ENCODE measurements at regions not wholly inside any gene's neighbourhood (a gene's known extent, or its start where the extent isn't known, plus 50 kb on each side); places are given as distances from the start of the nearest gene placed in this dataset.

GRCh38 chr14:30077946-30078345, 150.3 kb upstream of the PRKD1 start:
- DNase-seq, result no peak

- DNase-seq, result no peak
Measured at GRCh38 chr14:30078811-30079402, 151.3 kb upstream of the PRKD1 start.

- no peak for DNase-seq
Measured at GRCh38 chr14:30082486-30082885, 154.8 kb upstream of the PRKD1 start.

GRCh38 chr14:30084811-30085210, 157.2 kb upstream of the PRKD1 start:
- DNase-seq, result no peak

GRCh38 chr14:30085943-30086342, 158.3 kb upstream of the PRKD1 start:
- DNase-seq, result no peak

GRCh38 chr14:30088620-30089019, 161.0 kb upstream of the PRKD1 start:
- DNase-seq, result no peak

- DNase-seq, result no peak
Measured at GRCh38 chr14:30108975-30109700, 181.5 kb upstream of the PRKD1 start.

GRCh38 chr14:30114051-30114450, 186.4 kb upstream of the PRKD1 start:
- no peak for DNase-seq

GRCh38 chr14:30115756-30116155, 188.1 kb upstream of the PRKD1 start:
- DNase-seq, result no peak

- no peak for DNase-seq
Measured at GRCh38 chr14:30118992-30119640, 191.5 kb upstream of the PRKD1 start.

GRCh38 chr14:30125322-30125979, 197.8 kb upstream of the PRKD1 start:
- DNase-seq, result no peak

- DNase-seq, result no peak
Measured at GRCh38 chr14:30129807-30130206, 202.2 kb upstream of the PRKD1 start.

GRCh38 chr14:30131581-30132097, 204.0 kb upstream of the PRKD1 start:
- no peak for DNase-seq

- no peak for DNase-seq
Measured at GRCh38 chr14:30132196-30132595, 204.5 kb upstream of the PRKD1 start.

GRCh38 chr14:30134936-30135335, 207.3 kb upstream of the PRKD1 start:
- DNase-seq, result no peak

- no peak for DNase-seq
Measured at GRCh38 chr14:30138567-30138966, 210.9 kb upstream of the PRKD1 start.

- DNase-seq, result no peak
Measured at GRCh38 chr14:30142216-30142615, 214.6 kb upstream of the PRKD1 start.

GRCh38 chr14:30143627-30144026, 216.0 kb upstream of the PRKD1 start:
- no peak for DNase-seq

- no peak for DNase-seq
Measured at GRCh38 chr14:30153717-30154116, 226.1 kb upstream of the PRKD1 start.

GRCh38 chr14:30156571-30156970, 228.9 kb upstream of the PRKD1 start:
- no peak for DNase-seq

GRCh38 chr14:30158299-30158698, 230.7 kb upstream of the PRKD1 start:
- DNase-seq, result no peak

- peak; percentile 18 for DNase-seq
Measured at GRCh38 chr14:30159374-30159773, 231.7 kb upstream of the PRKD1 start.

GRCh38 chr14:30160608-30161007, 233.0 kb upstream of the PRKD1 start:
- no peak for DNase-seq

GRCh38 chr14:30162066-30162465, 234.4 kb upstream of the PRKD1 start:
- no peak for DNase-seq

All from NCI-H1092 (cell line).